Activated CD4-positive, alpha-beta T cell treated with anti-CD3 and anti-CD28 coated beads, Interleukin-2, amount 10 ng/mL, durations not matched to agents 7 days and 5 days (primary cell): ENCODE measurements at regions not wholly inside any gene's neighbourhood (a gene's known extent, or its start where the extent isn't known, plus 50 kb on each side); places are given as distances from the start of the nearest gene placed in this dataset.
"Not testable (repeated sequence)": the region's sequence is repeated elsewhere in the genome, so short reads cannot be mapped to it uniquely, and the experiment has no call there.

Source experiments
- CTCF ChIA-PET: fragments of 350-600 bp; sonication (Branson Sonifier 250); formaldehyde crosslinking; loops from one replicate; lab custom pipeline; 2021; ENCODE audit warnings: antibody characterized with exemption; lab: Charles Lee
- POLR2A ChIA-PET: fragments of 350-600 bp; sonication (Branson Sonifier 250); formaldehyde crosslinking; loops from one replicate; lab custom pipeline; 2021; ENCODE audit warnings: antibody characterized with exemption; lab: Charles Lee
- DNase-seq: peaks from one replicate; pipeline ENCODE4 v3.0.0-alpha.2; 2020
- H3K27ac Mint-ChIP-seq: one replicate; pipeline ENCODE4 v1.8.0; 2021; ENCODE audit warnings: mild to moderate bottlenecking, moderate library complexity, mixed read lengths
- H3K27me3 Mint-ChIP-seq: one replicate; pipeline ENCODE4 v1.8.0; 2021; ENCODE audit warnings: mixed read lengths
- H3K36me3 Mint-ChIP-seq: one replicate; pipeline ENCODE4 v1.8.0; 2021; ENCODE audit warnings: low read depth, mixed read lengths
- H3K4me1 Mint-ChIP-seq: one replicate; pipeline ENCODE4 v1.8.0; 2021; ENCODE audit warnings: mixed read lengths
- H3K4me3 Mint-ChIP-seq: one replicate; pipeline ENCODE4 v1.8.0; 2021; ENCODE audit warnings: mild to moderate bottlenecking, moderate library complexity, mixed read lengths
- H3K9me3 Mint-ChIP-seq: one replicate; pipeline ENCODE4 v1.8.0; 2021; ENCODE audit warnings: mixed read lengths

DNA sequence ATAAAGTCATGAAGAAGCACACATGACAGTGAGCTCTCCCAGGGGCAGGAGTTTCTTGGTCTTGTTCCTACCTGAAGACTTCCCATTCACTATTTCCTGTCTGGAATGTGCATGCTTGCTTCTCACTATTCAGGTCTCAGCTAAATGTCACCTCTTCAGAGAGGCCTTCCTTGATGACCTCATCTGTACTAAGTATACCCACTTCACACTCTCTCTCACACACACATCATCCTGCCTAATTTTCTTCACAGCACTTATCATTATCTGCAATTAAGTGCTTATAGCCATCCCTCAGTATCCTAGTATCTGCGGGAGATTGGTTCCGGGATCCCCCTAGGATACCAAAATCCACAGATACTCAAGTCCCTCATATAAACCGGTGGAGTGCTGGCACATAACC lies 146.4 kb upstream of the IVNS1ABP start:
- H3K36me3 Mint-ChIP-seq: peaks cover 6% of the 10 kb centered on the region
- no peak for DNase-seq
- POLR2A ChIA-PET: no interaction called here
- CTCF ChIA-PET: interaction anchor here (0.5 kb wide), 1 partner anchor 179 kb away, joined by 3 read pairs; no protein-coding TSS in a partner anchor
- no peak overlapping the region for H3K4me3 Mint-ChIP-seq
- no peak overlapping the region for H3K27ac Mint-ChIP-seq
- peaks cover 2% of the 10 kb centered on the region for H3K9me3 Mint-ChIP-seq
- H3K27me3 Mint-ChIP-seq: no peaks in the 10 kb centered on the region
- H3K4me1 Mint-ChIP-seq: no peaks in the 10 kb centered on the region

DNA sequence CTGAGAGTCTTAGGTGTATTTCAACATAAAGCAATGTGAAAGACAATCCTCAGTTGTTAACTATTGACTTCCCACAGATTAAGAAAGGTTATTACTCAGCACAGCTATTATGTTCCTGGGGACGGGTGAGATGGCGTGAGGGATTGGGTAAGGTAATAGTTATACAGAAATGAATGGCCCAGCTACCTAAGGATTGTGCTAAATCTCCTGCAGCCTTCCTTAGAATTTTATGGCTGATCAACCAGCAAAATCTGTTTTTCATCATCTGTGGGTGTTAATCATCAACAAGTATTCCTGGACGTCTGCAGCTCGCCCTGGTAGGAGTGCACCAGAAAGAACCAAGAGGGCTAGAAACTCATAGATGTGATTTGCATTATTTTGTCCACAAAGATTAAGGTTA lies 146.0 kb upstream of the IVNS1ABP start:
- Mint-ChIP-seq H3K4me3 (no peak overlapping the region), H3K27ac (no peak overlapping the region), H3K27me3 (no peaks in the 10 kb centered on the region), H3K36me3 (peaks cover 6% of the 10 kb centered on the region), H3K9me3 (peaks cover 2% of the 10 kb centered on the region), H3K4me1 (no peaks in the 10 kb centered on the region)
- DNase-seq: no peak
- POLR2A ChIA-PET: no interaction called here
- CTCF ChIA-PET: interaction anchor here (0.5 kb wide), 1 partner anchor 179 kb away, joined by 3 read pairs; no protein-coding TSS in a partner anchor

DNA sequence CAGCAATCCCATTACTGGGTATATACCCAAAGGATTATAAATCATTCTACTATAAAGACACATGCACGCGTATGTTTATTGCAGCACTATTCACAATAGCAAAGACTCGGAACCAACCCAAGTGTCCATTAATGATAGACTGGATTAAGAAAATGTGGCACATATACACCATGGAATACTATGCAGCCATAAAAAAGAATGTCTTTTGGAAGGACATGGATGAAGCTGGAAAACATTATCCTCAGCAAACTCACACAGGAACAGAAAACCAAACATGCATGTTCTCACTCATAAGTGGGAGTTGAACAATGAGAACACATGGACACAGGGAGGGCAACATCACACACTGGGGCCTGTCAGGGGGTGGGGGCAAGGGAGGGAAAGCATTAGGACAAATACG lies 143.7 kb upstream of the IVNS1ABP start:
- H3K9me3 Mint-ChIP-seq, CTCF ChIA-PET, H3K4me1 Mint-ChIP-seq, H3K27me3 Mint-ChIP-seq, DNase-seq, H3K27ac Mint-ChIP-seq, H3K36me3 Mint-ChIP-seq, H3K4me3 Mint-ChIP-seq, POLR2A ChIA-PET: not testable (repeated sequence)

DNA sequence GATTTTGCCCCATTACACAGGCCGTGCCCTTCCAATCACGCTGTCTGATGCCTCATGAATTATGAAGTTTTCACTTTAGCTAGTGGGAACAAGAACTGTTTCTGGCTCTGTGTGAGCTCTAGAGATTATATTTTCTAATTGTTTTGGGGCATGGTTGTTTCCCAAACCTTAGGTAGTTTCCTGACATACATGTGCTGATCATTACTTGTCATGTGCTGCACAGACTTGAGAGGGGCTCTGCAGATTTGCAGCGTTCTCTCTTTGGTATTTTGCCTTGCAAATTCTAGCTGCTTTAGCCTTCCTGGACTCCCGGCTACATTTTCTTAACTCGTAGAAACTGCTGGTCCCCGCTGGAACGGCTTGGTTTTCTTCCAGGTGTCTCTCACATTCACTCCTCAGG lies 142.1 kb upstream of the IVNS1ABP start:
- Mint-ChIP-seq H3K9me3 (peaks cover 3% of the 10 kb centered on the region), H3K27ac (no peak overlapping the region), H3K4me3 (no peak overlapping the region), H3K36me3 (peaks cover 6% of the 10 kb centered on the region), H3K27me3 (peaks cover 3% of the 10 kb centered on the region), H3K4me1 (no peaks in the 10 kb centered on the region)
- DNase-seq: no peak
- ChIA-PET POLR2A (no interaction called here), CTCF (interaction anchor here (1.1 kb wide), 1 partner anchor 8 kb away, joined by 3 read pairs; no protein-coding TSS in a partner anchor)

DNA sequence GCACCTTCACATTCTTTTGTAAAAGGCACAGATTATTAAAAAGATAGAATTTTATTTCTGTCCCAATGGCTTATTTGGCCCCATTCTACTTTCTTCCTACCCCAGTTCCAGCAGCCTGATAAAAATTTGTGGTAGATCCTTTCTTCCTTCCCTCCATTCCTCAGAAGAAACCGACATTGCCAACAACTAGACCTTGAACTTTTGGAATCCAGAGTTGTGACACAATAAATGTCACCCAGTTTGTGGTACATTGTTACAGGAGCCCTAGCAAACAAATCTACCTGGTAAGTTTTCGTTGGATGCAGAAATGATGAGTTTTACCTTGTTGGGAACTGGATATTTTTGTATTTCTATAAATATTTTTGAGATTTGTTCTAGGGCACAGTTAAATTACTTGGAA lies 141.6 kb upstream of the IVNS1ABP start:
- POLR2A ChIA-PET: no interaction called here
- H3K27me3 Mint-ChIP-seq: peaks cover 3% of the 10 kb centered on the region
- H3K4me1 Mint-ChIP-seq: no peaks in the 10 kb centered on the region
- H3K9me3 Mint-ChIP-seq: peaks cover 5% of the 10 kb centered on the region
- DNase-seq: no peak
- H3K4me3 Mint-ChIP-seq: no peak overlapping the region
- CTCF ChIA-PET: no interaction called here
- H3K36me3 Mint-ChIP-seq: peaks cover 6% of the 10 kb centered on the region
- no peak overlapping the region for H3K27ac Mint-ChIP-seq

DNA sequence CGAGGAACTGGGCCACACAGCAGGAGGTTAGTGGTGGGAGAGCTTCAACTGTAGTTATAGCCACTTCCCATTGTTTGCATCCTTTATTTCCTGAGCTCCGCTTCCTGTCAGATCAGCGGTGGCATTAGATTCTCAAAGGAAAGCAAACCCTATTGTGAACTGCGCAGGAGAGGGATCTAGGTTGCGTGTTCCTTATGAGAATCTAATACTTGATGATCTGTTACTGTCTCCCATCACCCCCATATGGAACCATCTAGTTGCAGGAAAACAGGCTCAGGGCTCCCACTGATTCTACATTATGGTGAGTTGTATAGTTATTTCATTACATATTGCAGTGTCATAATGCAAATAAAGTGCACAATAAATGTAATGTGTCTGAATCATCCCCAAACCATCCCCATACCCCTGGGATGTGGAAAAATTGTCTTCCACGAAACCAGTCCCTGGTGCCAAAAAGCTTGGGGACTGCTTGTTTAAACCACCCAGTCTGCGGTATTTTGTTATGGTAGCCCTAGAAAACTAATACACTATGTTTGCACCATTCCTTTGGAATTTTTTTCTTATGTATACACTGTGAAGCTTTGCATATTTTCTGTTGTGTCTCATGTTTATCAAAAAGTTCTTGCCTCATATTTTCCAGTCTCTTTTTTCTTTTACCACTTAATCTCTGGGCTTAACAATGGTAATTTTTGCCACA lies 136.6 kb upstream of the IVNS1ABP start:
- H3K4me3 Mint-ChIP-seq: no peak overlapping the region
- POLR2A ChIA-PET: no interaction called here
- no peak overlapping the region for H3K27ac Mint-ChIP-seq
- H3K9me3 Mint-ChIP-seq: peaks cover 16% of the 10 kb centered on the region
- no peaks in the 10 kb centered on the region for H3K4me1 Mint-ChIP-seq
- H3K36me3 Mint-ChIP-seq: no peaks in the 10 kb centered on the region
- CTCF ChIA-PET: no interaction called here
- H3K27me3 Mint-ChIP-seq: peaks cover 3% of the 10 kb centered on the region
- no peak for DNase-seq

DNA sequence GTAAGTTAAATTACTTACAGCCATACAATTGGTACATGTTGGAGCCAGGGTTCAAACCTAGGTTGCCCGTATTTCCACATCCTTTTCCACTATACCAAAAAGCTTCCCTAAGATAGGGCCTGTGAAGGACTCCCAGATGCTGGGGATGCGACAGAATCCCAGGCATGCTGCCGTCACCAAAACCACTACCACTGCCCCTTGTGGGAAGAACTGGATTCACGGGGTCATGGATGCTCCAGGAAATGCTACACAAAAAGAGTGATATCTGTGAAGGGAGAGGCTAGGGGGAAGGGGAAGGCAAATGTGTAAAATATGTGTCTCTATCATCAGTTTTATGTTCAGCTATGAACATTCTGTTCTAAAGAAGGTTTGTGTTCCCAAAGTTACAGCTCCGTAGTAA lies 133.9 kb upstream of the IVNS1ABP start:
- Mint-ChIP-seq H3K27ac (no peak overlapping the region), H3K4me3 (no peak overlapping the region), H3K36me3 (no peaks in the 10 kb centered on the region), H3K9me3 (peaks cover 17% of the 10 kb centered on the region), H3K27me3 (no peaks in the 10 kb centered on the region), H3K4me1 (no peaks in the 10 kb centered on the region)
- ChIA-PET POLR2A (no interaction called here), CTCF (interaction anchor here (1.2 to 1.4 kb wide), 2 partner anchors 9 to 23 kb away, joined by 3 read pairs; no protein-coding TSS in a partner anchor)
- DNase-seq: no peak

DNA sequence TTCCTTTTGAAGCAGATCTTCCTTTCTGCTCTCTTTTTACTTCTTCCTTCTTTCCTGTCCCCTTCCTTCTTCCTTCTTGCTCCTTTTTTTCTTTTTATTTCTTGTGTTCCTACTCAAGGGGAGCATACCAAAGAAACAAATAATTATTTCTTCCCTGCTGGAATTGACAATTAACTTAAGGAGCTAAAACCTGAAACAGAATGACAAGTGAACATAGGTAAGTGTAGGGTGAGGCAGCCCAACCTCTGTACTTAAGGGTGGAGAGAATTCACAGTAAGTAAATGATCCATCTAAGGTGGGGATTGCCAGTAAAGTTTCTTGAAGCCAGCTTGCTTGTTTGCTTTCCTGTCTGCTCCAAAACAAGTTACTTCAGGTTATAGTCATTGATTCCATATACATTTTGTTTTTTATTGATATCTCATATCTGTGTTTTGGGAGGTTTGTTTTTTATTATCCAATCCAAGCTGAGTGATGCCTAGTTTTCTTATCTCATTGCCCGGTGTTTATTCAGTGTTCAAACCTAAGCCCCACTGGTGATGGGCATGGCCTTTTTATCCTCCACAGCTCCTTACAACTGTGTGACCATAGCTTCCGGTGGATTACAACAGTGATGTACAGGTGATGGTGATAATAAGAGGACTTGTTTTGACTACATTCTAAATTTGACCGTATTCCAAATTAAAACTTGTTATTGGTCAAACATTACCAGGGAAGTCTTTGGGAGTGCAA lies 133.2 kb upstream of the IVNS1ABP start:
- H3K4me1 Mint-ChIP-seq: no peaks in the 10 kb centered on the region
- POLR2A ChIA-PET: no interaction called here
- CTCF ChIA-PET: interaction anchor here (1.2 to 1.4 kb wide), 2 partner anchors 10 to 23 kb away, joined by 3 read pairs; no protein-coding TSS in a partner anchor
- H3K9me3 Mint-ChIP-seq: peaks cover 19% of the 10 kb centered on the region
- H3K27ac Mint-ChIP-seq: no peak overlapping the region
- DNase-seq: no peak
- no peaks in the 10 kb centered on the region for H3K27me3 Mint-ChIP-seq
- H3K4me3 Mint-ChIP-seq: no peak overlapping the region
- no peaks in the 10 kb centered on the region for H3K36me3 Mint-ChIP-seq

DNA sequence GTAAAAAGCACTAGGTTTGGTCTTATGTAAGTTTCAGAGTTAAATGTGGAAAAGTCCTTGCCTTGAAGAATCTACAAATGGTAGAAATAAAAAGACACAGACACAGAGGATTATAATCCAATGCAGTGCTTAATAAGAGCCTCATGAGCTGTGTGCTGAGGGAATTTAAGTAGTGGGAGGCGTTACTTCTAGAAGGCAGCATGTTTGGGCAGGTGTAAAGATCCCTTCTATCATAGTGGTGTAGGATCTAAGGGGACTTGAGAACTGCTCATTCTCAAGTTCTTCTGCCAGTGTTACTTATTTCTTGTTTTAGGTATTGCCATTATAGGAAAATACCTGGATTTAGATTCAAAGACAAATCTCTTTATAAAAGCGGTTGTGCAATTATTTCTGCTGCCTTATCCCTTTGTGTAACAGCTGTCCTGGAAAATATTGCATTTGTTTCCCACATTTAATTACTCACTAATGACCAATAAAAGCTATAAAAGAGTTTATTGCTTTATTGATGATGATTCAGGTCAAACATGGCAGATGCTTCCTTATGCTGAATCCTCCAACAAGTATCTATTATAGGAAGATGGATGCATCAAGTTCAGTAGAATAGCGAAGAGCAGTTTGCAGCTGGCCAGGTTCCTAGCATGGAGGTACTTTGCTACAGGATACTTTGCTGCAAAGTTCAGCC lies 132.5 kb upstream of the IVNS1ABP start:
- no peaks in the 10 kb centered on the region for H3K27me3 Mint-ChIP-seq
- no peak for DNase-seq
- ChIA-PET POLR2A (no interaction called here), CTCF (no interaction called here)
- H3K4me3 Mint-ChIP-seq: no peak overlapping the region
- H3K36me3 Mint-ChIP-seq: no peaks in the 10 kb centered on the region
- H3K4me1 Mint-ChIP-seq: no peaks in the 10 kb centered on the region
- no peak overlapping the region for H3K27ac Mint-ChIP-seq
- peaks cover 19% of the 10 kb centered on the region for H3K9me3 Mint-ChIP-seq

DNA sequence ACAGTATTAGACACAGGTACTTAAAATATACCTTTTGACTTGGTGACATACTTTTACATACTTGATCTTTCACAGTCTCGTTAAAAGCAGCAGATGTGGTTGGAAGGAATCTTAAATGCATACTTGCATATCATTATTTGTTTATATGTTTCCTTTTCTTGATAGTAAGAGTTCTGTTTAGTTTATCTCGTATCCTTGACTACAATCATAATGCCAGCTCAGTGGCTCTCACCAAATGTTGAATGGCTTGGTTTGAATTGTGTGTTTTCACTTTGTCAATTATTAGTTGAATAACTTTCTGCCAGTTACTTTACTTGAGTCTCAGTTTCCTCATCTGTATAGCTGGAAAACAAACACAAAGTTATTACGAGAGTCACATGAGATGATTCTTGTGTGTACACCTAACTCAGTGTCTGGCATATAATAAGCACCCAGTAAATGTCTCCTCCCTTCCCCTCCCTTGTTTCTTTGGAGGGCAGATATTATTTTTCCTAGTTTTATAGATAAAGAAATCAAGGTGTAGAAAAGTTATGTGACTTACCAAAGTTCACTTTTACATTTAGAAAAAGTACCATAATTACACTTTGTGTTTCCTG lies 131.6 kb upstream of the IVNS1ABP start:
- no peak overlapping the region for H3K4me3 Mint-ChIP-seq
- H3K27me3 Mint-ChIP-seq: no peaks in the 10 kb centered on the region
- peaks cover 17% of the 10 kb centered on the region for H3K9me3 Mint-ChIP-seq
- ChIA-PET CTCF (no interaction called here), POLR2A (no interaction called here)
- no peaks in the 10 kb centered on the region for H3K36me3 Mint-ChIP-seq
- H3K27ac Mint-ChIP-seq: no peak overlapping the region
- no peak for DNase-seq
- H3K4me1 Mint-ChIP-seq: no peaks in the 10 kb centered on the region

DNA sequence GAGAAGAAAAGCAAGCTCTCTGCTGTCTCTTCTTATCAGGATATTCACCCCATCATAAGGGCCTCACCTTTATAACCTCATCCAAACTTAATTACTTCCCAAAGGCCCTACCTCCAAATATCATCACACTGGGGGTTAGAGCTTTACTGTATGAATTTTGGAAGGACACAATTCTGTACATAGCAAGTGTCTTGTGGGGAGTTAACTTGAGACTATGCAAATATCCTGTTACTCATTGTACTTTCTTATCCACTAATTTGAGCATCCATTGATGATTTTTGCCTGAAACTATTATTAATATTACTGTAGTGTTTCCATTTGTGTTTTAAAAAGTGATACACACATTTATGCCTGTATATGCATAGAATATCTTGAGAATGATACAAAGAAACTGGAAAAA lies 129.1 kb upstream of the IVNS1ABP start:
- H3K36me3 Mint-ChIP-seq: peaks cover 2% of the 10 kb centered on the region
- ChIA-PET CTCF (interaction anchor here (0.6 to 1.1 kb wide), 3 partner anchors 61 to 150 kb away, joined by 3 read pairs; no protein-coding TSS in a partner anchor), POLR2A (no interaction called here)
- H3K27me3 Mint-ChIP-seq: no peaks in the 10 kb centered on the region
- H3K9me3 Mint-ChIP-seq: peaks cover 18% of the 10 kb centered on the region
- no peak overlapping the region for H3K27ac Mint-ChIP-seq
- no peak overlapping the region for H3K4me3 Mint-ChIP-seq
- no peak for DNase-seq
- peaks cover 9% of the 10 kb centered on the region for H3K4me1 Mint-ChIP-seq

DNA sequence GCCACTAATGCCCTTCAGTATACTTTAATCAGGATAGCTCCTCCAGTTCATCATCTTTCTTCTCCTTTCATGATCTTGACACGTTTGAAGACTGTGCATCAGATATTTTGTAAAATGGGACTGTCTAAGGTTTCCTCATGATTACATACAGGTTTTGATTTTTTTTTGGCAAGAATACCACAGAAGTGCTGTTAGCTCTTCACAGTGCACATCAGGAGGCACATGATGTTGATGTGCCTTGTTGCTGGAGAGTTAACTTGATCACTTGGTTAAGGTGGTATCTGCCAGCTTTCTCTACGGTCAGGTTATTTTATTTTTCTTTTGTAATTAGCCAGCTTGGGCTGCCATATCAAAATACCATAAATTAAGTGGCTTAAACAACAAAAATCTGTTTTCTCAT lies 128.6 kb upstream of the IVNS1ABP start:
- peaks cover 13% of the 10 kb centered on the region for H3K4me1 Mint-ChIP-seq
- no peaks in the 10 kb centered on the region for H3K27me3 Mint-ChIP-seq
- no peak for DNase-seq
- CTCF ChIA-PET: interaction anchor here (0.9 to 1.4 kb wide), 4 partner anchors 14 to 191 kb away, joined by 3 to 4 read pairs (median 3); no protein-coding TSS in a partner anchor
- no peak overlapping the region for H3K27ac Mint-ChIP-seq
- H3K9me3 Mint-ChIP-seq: peaks cover 20% of the 10 kb centered on the region
- no peak overlapping the region for H3K4me3 Mint-ChIP-seq
- POLR2A ChIA-PET: interaction anchor here (0.6 kb wide), 1 partner anchor 16 kb away, joined by 3 read pairs; no protein-coding TSS in a partner anchor
- H3K36me3 Mint-ChIP-seq: peaks cover 6% of the 10 kb centered on the region
